ENCODE measurements at regions not wholly inside any gene's neighbourhood (a gene's known extent, or its start where the extent isn't known, plus 50 kb on each side); places are given as distances from the start of the nearest gene placed in this dataset.
A peak's percentile ranks its signal among the peaks of the same experiment; 100 is the strongest.
"Not testable (repeated sequence)": the region's sequence is repeated elsewhere in the genome, so short reads cannot be mapped to it uniquely, and the experiment has no call there.

- DNase-seq (ENCODE audit: low read depth) = no peak
These were observed 161.7 kb downstream of the SMARCA1 start for GRCh38 chrX:129361576-129361975.

- peak; percentile 33 for DNase-seq (ENCODE audit: low read depth)
These were observed 163.1 kb downstream of the SMARCA1 start for GRCh38 chrX:129360175-129360574.

- peak; percentile 1 for DNase-seq (ENCODE audit: low read depth)
These were observed 164.0 kb downstream of the SMARCA1 start for GRCh38 chrX:129359269-129359668.

GRCh38 chrX:129357428-129357827 lies 165.9 kb downstream of the SMARCA1 start:
- DNase-seq (ENCODE audit: low read depth) = not testable (repeated sequence)

- DNase-seq (ENCODE audit: low read depth) = no peak
These were observed 176.0 kb downstream of the SMARCA1 start for GRCh38 chrX:129347291-129347690.

GRCh38 chrX:129346574-129346973 lies 176.7 kb downstream of the SMARCA1 start:
- no peak for DNase-seq (ENCODE audit: low read depth)

- DNase-seq (ENCODE audit: low read depth) = not testable (repeated sequence)
These were observed 186.0 kb downstream of the SMARCA1 start for GRCh38 chrX:129337264-129337663.

- DNase-seq (ENCODE audit: low read depth) = peak; percentile 0
These were observed 200.2 kb downstream of the SMARCA1 start for GRCh38 chrX:129323115-129323514.

- DNase-seq (ENCODE audit: low read depth) = peak; percentile 0
These were observed 204.9 kb downstream of the SMARCA1 start for GRCh38 chrX:129318375-129318774.

- DNase-seq (ENCODE audit: low read depth) = no peak
These were observed 206.8 kb downstream of the SMARCA1 start for GRCh38 chrX:129316461-129316860.

- DNase-seq (ENCODE audit: low read depth) = no peak
These were observed 213.3 kb downstream of the SMARCA1 start for GRCh38 chrX:129310000-129310399.

- no peak for DNase-seq (ENCODE audit: low read depth)
These were observed 260.4 kb downstream of the SMARCA1 start for GRCh38 chrX:129262912-129263311.

GRCh38 chrX:129255516-129255915 lies 267.8 kb downstream of the SMARCA1 start:
- DNase-seq (ENCODE audit: low read depth) = not testable (repeated sequence)

- no peak for DNase-seq (ENCODE audit: low read depth)
These were observed 273.7 kb downstream of the SMARCA1 start for GRCh38 chrX:129249563-129249962.

GRCh38 chrX:129247642-129248041 lies 275.6 kb downstream of the SMARCA1 start:
- no peak for DNase-seq (ENCODE audit: low read depth)

- no peak for DNase-seq (ENCODE audit: low read depth)
These were observed 283.9 kb downstream of the SMARCA1 start for GRCh38 chrX:129239371-129239770.

GRCh38 chrX:129238011-129238410 lies 285.3 kb downstream of the SMARCA1 start:
- no peak for DNase-seq (ENCODE audit: low read depth)

GRCh38 chrX:129235903-129236302 lies 287.4 kb downstream of the SMARCA1 start:
- no peak for DNase-seq (ENCODE audit: low read depth)

- DNase-seq (ENCODE audit: low read depth) = no peak
These were observed 289.5 kb downstream of the SMARCA1 start for GRCh38 chrX:129233786-129234185.

- DNase-seq (ENCODE audit: low read depth) = no peak
These were observed 292.3 kb downstream of the SMARCA1 start for GRCh38 chrX:129230850-129231512.

GRCh38 chrX:129230168-129230567 lies 293.1 kb downstream of the SMARCA1 start:
- no peak for DNase-seq (ENCODE audit: low read depth)

GRCh38 chrX:129227366-129227765 lies 295.9 kb downstream of the SMARCA1 start:
- DNase-seq (ENCODE audit: low read depth) = no peak

- no peak for DNase-seq (ENCODE audit: low read depth)
These were observed 329.9 kb downstream of the SMARCA1 start for GRCh38 chrX:129193357-129193756.

- no peak for DNase-seq (ENCODE audit: low read depth)
These were observed 335.1 kb downstream of the SMARCA1 start for GRCh38 chrX:129188231-129188630.

Data from amniotic epithelial cell (primary cell).